ENCODE measurements at regions not wholly inside any gene's neighbourhood (a gene's known extent, or its start where the extent isn't known, plus 50 kb on each side); places are given as distances from the start of the nearest gene placed in this dataset.

- no peaks in the 10 kb centered on the region for H3K9me3 ChIP-seq
- WGBS (ENCODE audit: low lambda C conversion rate): 75% methylated on average over 3 of the region's 4 CpGs
These were observed 192.0 kb upstream of the HS3ST5 start for GRCh38 chr6:114534813-114535212.

GRCh38 chr6:114524081-114524480 is 181.3 kb upstream of the HS3ST5 start:
- Histone ChIP-seq H2AFZ (ENCODE audit: low read depth) (no peak overlapping the region), H3K9me3 (no peaks in the 10 kb centered on the region), H3K4me2 (no peak overlapping the region), H3K27me3 (ENCODE audit: insufficient read depth) (no peaks in the 10 kb centered on the region), H3K4me3 (ENCODE audit: low read depth in 2 of 2, low read length in 1 of 2) (no peak overlapping the region), H3K27ac (ENCODE audit: low read depth in 2 of 2, low read length in 1 of 2) (no peak overlapping the region), H3K4me1 (ENCODE audit: control insufficient read depth in 1 of 2, insufficient read depth in 2 of 2, low read depth in 1 of 2, low read length in 1 of 2) (no peaks in the 10 kb centered on the region), H3F3A (replicated peaks; ENCODE audit: insufficient read depth) (no peaks in the 10 kb centered on the region), H4K20me1 (ENCODE audit: insufficient read depth) (no peaks in the 10 kb centered on the region), H3K9ac (no peak overlapping the region), H3K36me3 (replicated peaks in 1 of 2; ENCODE audit: control insufficient read depth in 1 of 2, insufficient read depth in 2 of 2, low read length in 1 of 2) (no peaks in the 10 kb centered on the region), H3K9me2 (no peaks in the 10 kb centered on the region), H3K79me2 (ENCODE audit: insufficient read depth) (no peaks in the 10 kb centered on the region)
- CTCF ChIA-PET: interaction anchor here (0.7 to 1.0 kb wide), 2 partner anchors 17 to 529 kb away, joined by 3 read pairs; no protein-coding TSS in a partner anchor
- no peak for TF ChIP-seq USF2 (IDR thresholded peaks at IDR 0.05; ENCODE audit: borderline replicate concordance, low read depth, low read length)
- TF ChIP-seq MAX (IDR thresholded peaks at IDR 0.05; ENCODE audit: low read depth): no peak
- TF ChIP-seq NRF1 (IDR thresholded peaks at IDR 0.05; ENCODE audit: low read depth, low read length): no peak
- TF ChIP-seq PBX3 (IDR thresholded peaks at IDR 0.05): no peak
- no peak for TF ChIP-seq NFIC (IDR thresholded peaks at IDR 0.05; ENCODE audit: borderline replicate concordance)
- TF ChIP-seq GATA2 (CRISPR knock-in tag; IDR thresholded peaks at IDR 0.05): no peak
- no peak for TF ChIP-seq RCOR1 (IDR thresholded peaks at IDR 0.05; ENCODE audit: low read length)
- TF ChIP-seq JUND (IDR thresholded peaks at IDR 0.05): no peak
- TF ChIP-seq SIN3A (IDR thresholded peaks at IDR 0.05; ENCODE audit: borderline replicate concordance, low read depth, low read length): no peak
- no peak for TF ChIP-seq TAF1 (IDR thresholded peaks at IDR 0.05; ENCODE audit: borderline replicate concordance, low read depth, low read length)
- no peak for TF ChIP-seq FOXM1 (IDR thresholded peaks at IDR 0.05; ENCODE audit: low read depth)
- TF ChIP-seq EP300 (IDR thresholded peaks at IDR 0.05; ENCODE audit: borderline replicate concordance in 1 of 2, low read depth in 1 of 2, low read length in 1 of 2): no peak
- no peak for TF ChIP-seq EZH2phosphoT487 (IDR thresholded peaks at IDR 0.05; ENCODE audit: borderline replicate concordance, low read depth)
- no peak for TF ChIP-seq CTCF (IDR thresholded peaks at IDR 0.05)
- TF ChIP-seq REST (IDR thresholded peaks at IDR 0.05; ENCODE audit: low read depth, low read length): no peak
- DNase-seq: no peak
- POLR2A ChIA-PET: no interaction called here

More at GRCh38 chr6:114534813-114535212, 192.0 kb upstream of the HS3ST5 start:
- no peaks in the 10 kb centered on the region for H3K36me3 ChIP-seq (replicated peaks in 1 of 2; ENCODE audit: control insufficient read depth in 1 of 2, insufficient read depth in 2 of 2, low read length in 1 of 2)
- no peak overlapping the region for H3K27ac ChIP-seq (ENCODE audit: low read depth in 2 of 2, low read length in 1 of 2)
- H3K79me2 ChIP-seq (ENCODE audit: insufficient read depth): no peaks in the 10 kb centered on the region
- ChIA-PET POLR2A (no interaction called here), CTCF (no interaction called here)
- no peak overlapping the region for H3K9ac ChIP-seq
- no peak overlapping the region for H2AFZ ChIP-seq (ENCODE audit: low read depth)
- H3K9me2 ChIP-seq: no peaks in the 10 kb centered on the region
- H3K27me3 ChIP-seq (ENCODE audit: insufficient read depth): no peaks in the 10 kb centered on the region
- no peak overlapping the region for H3K4me3 ChIP-seq (ENCODE audit: low read depth in 2 of 2, low read length in 1 of 2)
- H3K4me2 ChIP-seq: no peak overlapping the region
- no peak for TF ChIP-seq EZH2phosphoT487 (IDR thresholded peaks at IDR 0.05; ENCODE audit: borderline replicate concordance, low read depth)
- TF ChIP-seq TCF12 (IDR thresholded peaks at IDR 0.05): no peak
- TF ChIP-seq NRF1 (IDR thresholded peaks at IDR 0.05; ENCODE audit: low read depth, low read length): no peak
- no peak for TF ChIP-seq MAX (IDR thresholded peaks at IDR 0.05; ENCODE audit: low read depth)
- TF ChIP-seq POLR2AphosphoS5 (IDR thresholded peaks at IDR 0.05; ENCODE audit: low read depth, low read length): no peak
- H4K20me1 ChIP-seq (ENCODE audit: insufficient read depth): no peaks in the 10 kb centered on the region
- no peaks in the 10 kb centered on the region for H3F3A ChIP-seq (replicated peaks; ENCODE audit: insufficient read depth)
- H3K4me1 ChIP-seq (ENCODE audit: control insufficient read depth in 1 of 2, insufficient read depth in 2 of 2, low read depth in 1 of 2, low read length in 1 of 2): no peaks in the 10 kb centered on the region
- DNase-seq: no peak

Data from SK-N-SH (cell line).